ENCODE measurements at regions not wholly inside any gene's neighbourhood (a gene's known extent, or its start where the extent isn't known, plus 50 kb on each side); places are given as distances from the start of the nearest gene placed in this dataset.

GRCh38 chr3:99021466-99021865 lies 120.0 kb upstream of the DCBLD2 start:
- H3K27ac Mint-ChIP-seq, result no peak overlapping the region
- DNase-seq (ENCODE audit: low spot score), result no peak
- no peak overlapping the region for H3K4me3 Mint-ChIP-seq (ENCODE audit: low read depth)
- H3K27me3 Mint-ChIP-seq (ENCODE audit: low read depth), result no peaks in the 10 kb centered on the region
- intact Hi-C loops (cut with micrococcal nuclease), result loop anchor here (5.0 kb wide), 1 partner anchor 151 kb away; no protein-coding TSS in a partner anchor
- no peaks in the 10 kb centered on the region for H3K36me3 Mint-ChIP-seq (ENCODE audit: low read depth)
- H3K9me3 Mint-ChIP-seq, result no peaks in the 10 kb centered on the region
- H3K4me1 Mint-ChIP-seq (ENCODE audit: low read depth), result no peaks in the 10 kb centered on the region

- no peaks in the 10 kb centered on the region for H3K4me1 Mint-ChIP-seq (ENCODE audit: low read depth)
- no peaks in the 10 kb centered on the region for H3K27me3 Mint-ChIP-seq (ENCODE audit: low read depth)
- DNase-seq (ENCODE audit: low spot score), result no peak
- no peaks in the 10 kb centered on the region for H3K9me3 Mint-ChIP-seq
- intact Hi-C loops (cut with micrococcal nuclease), result no loop called here
- no peak overlapping the region for H3K4me3 Mint-ChIP-seq (ENCODE audit: low read depth)
- H3K27ac Mint-ChIP-seq, result no peak overlapping the region
- no peaks in the 10 kb centered on the region for H3K36me3 Mint-ChIP-seq (ENCODE audit: low read depth)
Measured at GRCh38 chr3:99016452-99016851, 115.0 kb upstream of the DCBLD2 start.

GRCh38 chr3:99013777-99014315 lies 112.4 kb upstream of the DCBLD2 start:
- no peak for DNase-seq (ENCODE audit: low spot score)
- Mint-ChIP-seq H3K9me3 (no peaks in the 10 kb centered on the region), H3K27ac (no peak overlapping the region)

GRCh38 chr3:99013077-99013476 lies 111.6 kb upstream of the DCBLD2 start:
- H3K4me3 Mint-ChIP-seq (ENCODE audit: low read depth), result no peak overlapping the region
- no peaks in the 10 kb centered on the region for H3K9me3 Mint-ChIP-seq
- H3K4me1 Mint-ChIP-seq (ENCODE audit: low read depth), result no peaks in the 10 kb centered on the region
- no peaks in the 10 kb centered on the region for H3K36me3 Mint-ChIP-seq (ENCODE audit: low read depth)
- no peak for DNase-seq (ENCODE audit: low spot score)
- no peak overlapping the region for H3K27ac Mint-ChIP-seq
- no peaks in the 10 kb centered on the region for H3K27me3 Mint-ChIP-seq (ENCODE audit: low read depth)
- intact Hi-C loops (cut with micrococcal nuclease), result no loop called here

More at GRCh38 chr3:99013777-99014315, 112.4 kb upstream of the DCBLD2 start:
- Mint-ChIP-seq H3K4me3 (ENCODE audit: low read depth) (no peak overlapping the region), H3K27me3 (ENCODE audit: low read depth) (no peaks in the 10 kb centered on the region), H3K4me1 (ENCODE audit: low read depth) (no peaks in the 10 kb centered on the region), H3K36me3 (ENCODE audit: low read depth) (no peaks in the 10 kb centered on the region)
- intact Hi-C loops (cut with micrococcal nuclease), result no loop called here

- intact Hi-C loops (cut with micrococcal nuclease), result no loop called here
- Mint-ChIP-seq H3K9me3 (no peaks in the 10 kb centered on the region), H3K4me3 (ENCODE audit: low read depth) (no peak overlapping the region), H3K27ac (no peak overlapping the region), H3K4me1 (ENCODE audit: low read depth) (no peaks in the 10 kb centered on the region), H3K27me3 (ENCODE audit: low read depth) (no peaks in the 10 kb centered on the region), H3K36me3 (ENCODE audit: low read depth) (no peaks in the 10 kb centered on the region)
- no peak for DNase-seq (ENCODE audit: low spot score)
Measured at GRCh38 chr3:99012051-99012450, 110.6 kb upstream of the DCBLD2 start.

GRCh38 chr3:99009851-99010250 lies 108.4 kb upstream of the DCBLD2 start:
- Mint-ChIP-seq H3K9me3 (no peaks in the 10 kb centered on the region), H3K27ac (no peak overlapping the region), H3K27me3 (ENCODE audit: low read depth) (no peaks in the 10 kb centered on the region), H3K4me3 (ENCODE audit: low read depth) (no peak overlapping the region), H3K4me1 (ENCODE audit: low read depth) (no peaks in the 10 kb centered on the region), H3K36me3 (ENCODE audit: low read depth) (no peaks in the 10 kb centered on the region)
- intact Hi-C loops (cut with micrococcal nuclease), result no loop called here
- no peak for DNase-seq (ENCODE audit: low spot score)

- Mint-ChIP-seq H3K36me3 (ENCODE audit: low read depth) (no peaks in the 10 kb centered on the region), H3K4me3 (ENCODE audit: low read depth) (no peak overlapping the region), H3K27me3 (ENCODE audit: low read depth) (no peaks in the 10 kb centered on the region), H3K27ac (no peak overlapping the region), H3K4me1 (ENCODE audit: low read depth) (no peaks in the 10 kb centered on the region), H3K9me3 (no peaks in the 10 kb centered on the region)
- DNase-seq (ENCODE audit: low spot score), result no peak
- intact Hi-C loops (cut with micrococcal nuclease), result no loop called here
Measured at GRCh38 chr3:99006686-99007085, 105.2 kb upstream of the DCBLD2 start.

- intact Hi-C loops (cut with micrococcal nuclease), result no loop called here
- H3K4me1 Mint-ChIP-seq (ENCODE audit: low read depth), result no peaks in the 10 kb centered on the region
- no peaks in the 10 kb centered on the region for H3K36me3 Mint-ChIP-seq (ENCODE audit: low read depth)
- H3K9me3 Mint-ChIP-seq, result no peaks in the 10 kb centered on the region
- no peak overlapping the region for H3K27ac Mint-ChIP-seq
- DNase-seq (ENCODE audit: low spot score), result no peak
- H3K4me3 Mint-ChIP-seq (ENCODE audit: low read depth), result no peak overlapping the region
- H3K27me3 Mint-ChIP-seq (ENCODE audit: low read depth), result peaks cover 7% of the 10 kb centered on the region
Measured at GRCh38 chr3:98999675-99000074, 98.2 kb upstream of the DCBLD2 start.

- intact Hi-C loops (cut with micrococcal nuclease), result loop anchor here (1.0 kb wide), 1 partner anchor 177 kb away; no protein-coding TSS in a partner anchor
- Mint-ChIP-seq H3K9me3 (no peaks in the 10 kb centered on the region), H3K36me3 (ENCODE audit: low read depth) (no peaks in the 10 kb centered on the region), H3K4me3 (ENCODE audit: low read depth) (no peak overlapping the region), H3K27me3 (ENCODE audit: low read depth) (peaks cover 13% of the 10 kb centered on the region), H3K4me1 (ENCODE audit: low read depth) (no peaks in the 10 kb centered on the region), H3K27ac (no peak overlapping the region)
- no peak for DNase-seq (ENCODE audit: low spot score)
Measured at GRCh38 chr3:98994128-98994762, 92.8 kb upstream of the DCBLD2 start.

GRCh38 chr3:98991393-98991792 lies 89.9 kb upstream of the DCBLD2 start:
- intact Hi-C loops (cut with micrococcal nuclease), result no loop called here
- Mint-ChIP-seq H3K27me3 (ENCODE audit: low read depth) (peaks cover 10% of the 10 kb centered on the region), H3K9me3 (no peaks in the 10 kb centered on the region), H3K36me3 (ENCODE audit: low read depth) (no peaks in the 10 kb centered on the region), H3K27ac (no peak overlapping the region), H3K4me1 (ENCODE audit: low read depth) (no peaks in the 10 kb centered on the region), H3K4me3 (ENCODE audit: low read depth) (no peak overlapping the region)
- no peak for DNase-seq (ENCODE audit: low spot score)

GRCh38 chr3:98990657-98991056 lies 89.2 kb upstream of the DCBLD2 start:
- peaks cover 10% of the 10 kb centered on the region for H3K27me3 Mint-ChIP-seq (ENCODE audit: low read depth)
- H3K27ac Mint-ChIP-seq, result no peak overlapping the region
- H3K36me3 Mint-ChIP-seq (ENCODE audit: low read depth), result no peaks in the 10 kb centered on the region
- H3K9me3 Mint-ChIP-seq, result no peaks in the 10 kb centered on the region
- intact Hi-C loops (cut with micrococcal nuclease), result no loop called here
- no peak overlapping the region for H3K4me3 Mint-ChIP-seq (ENCODE audit: low read depth)
- no peak for DNase-seq (ENCODE audit: low spot score)
- H3K4me1 Mint-ChIP-seq (ENCODE audit: low read depth), result peaks cover 4% of the 10 kb centered on the region

- Mint-ChIP-seq H3K4me1 (ENCODE audit: low read depth) (peaks cover 6% of the 10 kb centered on the region), H3K9me3 (no peaks in the 10 kb centered on the region), H3K27me3 (ENCODE audit: low read depth) (peaks cover 19% of the 10 kb centered on the region), H3K36me3 (ENCODE audit: low read depth) (no peaks in the 10 kb centered on the region), H3K27ac (no peak overlapping the region), H3K4me3 (ENCODE audit: low read depth) (no peak overlapping the region)
- intact Hi-C loops (cut with micrococcal nuclease), result no loop called here
- no peak for DNase-seq (ENCODE audit: low spot score)
Measured at GRCh38 chr3:98986073-98986472, 84.6 kb upstream of the DCBLD2 start.

- Mint-ChIP-seq H3K27ac (no peak overlapping the region), H3K9me3 (no peaks in the 10 kb centered on the region), H3K4me3 (ENCODE audit: low read depth) (no peak overlapping the region), H3K27me3 (ENCODE audit: low read depth) (peaks cover 17% of the 10 kb centered on the region), H3K36me3 (ENCODE audit: low read depth) (no peaks in the 10 kb centered on the region), H3K4me1 (ENCODE audit: low read depth) (peaks cover 12% of the 10 kb centered on the region)
- intact Hi-C loops (cut with micrococcal nuclease), result no loop called here
- no peak for DNase-seq (ENCODE audit: low spot score)
Measured at GRCh38 chr3:98985431-98985830, 83.9 kb upstream of the DCBLD2 start.

Measured in activated T-helper 2 cell treated with anti-CD3 and anti-CD28 coated beads, Interferon-gamma antibody, Interleukin-2, Interleukin-4, amounts not matched to agents 10 μg/mL and 5 μg/mL and 100 μg/mL, durations not matched to agents 14 hours and 24 hours and 36 hours (primary cell).